OCI-LY3 (cell line): ENCODE measurements at regions not wholly inside any gene's neighbourhood (a gene's known extent, or its start where the extent isn't known, plus 50 kb on each side); places are given as distances from the start of the nearest gene placed in this dataset.

Experiments
- CTCF ChIP-seq: fragments of 200-600, 300-600 bp; sonication (generic); IDR thresholded peaks from 2 replicates; pipeline ENCODE4 v1.5.1; 2014; ENCODE audit warnings: antibody characterized with exemption, low read length, low read depth
- EZH2phosphoT487 ChIP-seq: fragments of 200-600 bp; shearing (Covaris generic); IDR thresholded peaks from 2 replicates; pipeline ENCODE4 v1.6.1; 2018; ENCODE audit warnings: antibody characterized with exemption, mixed run types, low read depth

- TF ChIP-seq CTCF, result peak; percentile 7; the same call in 1 of the 2 replicates
- TF ChIP-seq EZH2phosphoT487, result no peak
Observed at GRCh38 chr10:6701289-6701688, 121.2 kb upstream of the PRKCQ start.
